Esophagus muscularis mucosa (tissue), 3 donors: ENCODE measurements at regions not wholly inside any gene's neighbourhood (a gene's known extent, or its start where the extent isn't known, plus 50 kb on each side); places are given as distances from the start of the nearest gene placed in this dataset.

Experiments used
- POLR2A ChIP-seq: fragments of 450-650 bp; IDR thresholded peaks from one replicate; pipeline ENCODE4 v1.6.1; 2017; ENCODE audit warnings: antibody characterized with exemption, moderate library complexity, mild to moderate bottlenecking, low read depth
- POLR2AphosphoS5 ChIP-seq, 2 donors: sonication (generic); formaldehyde crosslinking; IDR thresholded peaks; one replicate each; pipeline ENCODE4 v1.6.1; 2017; ENCODE audit warnings: antibody characterized with exemption in 2 of 2
- TF ChIP-seq, protein P1 (sequence below), 3 experiments: fragments of 200-600 bp in 2 of 3; fragments of 450-650 bp in 1 of 3; sonication (generic) in 2 of 3; IDR thresholded peaks; one replicate each; pipeline ENCODE4 v1.5.1; 2017 to 2019; ENCODE audit warnings: antibody characterized with exemption in 3 of 3, mild to moderate bottlenecking in 2 of 3, moderate library complexity in 1 of 3

DNA sequence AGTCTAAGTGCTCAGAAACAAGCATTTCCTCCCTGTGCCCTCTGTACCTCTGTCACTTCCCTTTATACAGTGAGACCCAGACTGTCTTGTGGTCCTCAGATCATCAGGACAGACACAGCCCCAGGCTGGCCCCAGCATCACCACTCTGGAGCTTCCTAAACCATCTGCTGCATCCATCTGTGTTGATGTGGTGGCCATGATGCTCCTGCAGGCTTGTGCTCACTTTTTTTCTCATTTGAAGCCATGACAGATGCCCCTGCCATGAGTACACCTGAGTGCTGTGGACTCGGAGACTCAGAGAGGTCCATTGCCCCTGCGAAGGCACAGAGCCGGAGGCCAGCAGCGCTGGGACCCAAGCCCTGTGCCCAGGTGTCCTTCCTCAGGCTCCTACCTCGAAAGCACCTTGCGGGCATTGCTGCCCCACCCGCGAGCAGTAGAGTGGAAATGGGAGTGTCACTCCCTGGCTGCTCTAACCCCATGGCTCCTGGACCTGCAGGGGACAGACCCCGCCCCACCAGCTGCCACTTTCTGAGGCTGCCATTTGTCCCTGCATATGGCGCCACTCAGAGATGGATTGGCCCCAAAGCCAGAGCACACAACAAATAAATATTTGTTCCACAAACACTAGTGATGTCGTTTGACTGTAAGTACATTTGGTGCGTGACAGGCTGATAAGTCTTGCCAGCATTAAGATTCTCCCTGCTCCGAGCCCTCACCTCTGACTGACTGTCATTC, 593.5 kb downstream of the TBC1D22A start:
- no peak for TF ChIP-seq POLR2A
- TF ChIP-seq, protein P1, sequence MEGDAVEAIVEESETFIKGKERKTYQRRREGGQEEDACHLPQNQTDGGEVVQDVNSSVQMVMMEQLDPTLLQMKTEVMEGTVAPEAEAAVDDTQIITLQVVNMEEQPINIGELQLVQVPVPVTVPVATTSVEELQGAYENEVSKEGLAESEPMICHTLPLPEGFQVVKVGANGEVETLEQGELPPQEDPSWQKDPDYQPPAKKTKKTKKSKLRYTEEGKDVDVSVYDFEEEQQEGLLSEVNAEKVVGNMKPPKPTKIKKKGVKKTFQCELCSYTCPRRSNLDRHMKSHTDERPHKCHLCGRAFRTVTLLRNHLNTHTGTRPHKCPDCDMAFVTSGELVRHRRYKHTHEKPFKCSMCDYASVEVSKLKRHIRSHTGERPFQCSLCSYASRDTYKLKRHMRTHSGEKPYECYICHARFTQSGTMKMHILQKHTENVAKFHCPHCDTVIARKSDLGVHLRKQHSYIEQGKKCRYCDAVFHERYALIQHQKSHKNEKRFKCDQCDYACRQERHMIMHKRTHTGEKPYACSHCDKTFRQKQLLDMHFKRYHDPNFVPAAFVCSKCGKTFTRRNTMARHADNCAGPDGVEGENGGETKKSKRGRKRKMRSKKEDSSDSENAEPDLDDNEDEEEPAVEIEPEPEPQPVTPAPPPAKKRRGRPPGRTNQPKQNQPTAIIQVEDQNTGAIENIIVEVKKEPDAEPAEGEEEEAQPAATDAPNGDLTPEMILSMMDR (IDR thresholded peaks at IDR 0.05), result no peak
- no peak for TF ChIP-seq POLR2AphosphoS5 (IDR thresholded peaks at IDR 0.05)
